ENCODE measurements at regions not wholly inside any gene's neighbourhood (a gene's known extent, or its start where the extent isn't known, plus 50 kb on each side); places are given as distances from the start of the nearest gene placed in this dataset.

GRCh38 chr18:22604390-22604985 is 186.8 kb upstream of the CTAGE1 start:
- no peak for DNase-seq (ENCODE audit: low spot score)
- H3K27ac ChIP-seq (ENCODE audit: poor library complexity, severe bottlenecking) = no peak overlapping the region
- H3K4me1 ChIP-seq (ENCODE audit: insufficient read depth, poor library complexity, severe bottlenecking) = no peaks in the 10 kb centered on the region

GRCh38 chr18:22604986-22605421 is 187.3 kb upstream of the CTAGE1 start:
- Histone ChIP-seq H3K27me3 (ENCODE audit: insufficient read depth, poor library complexity, severe bottlenecking) (no peaks in the 10 kb centered on the region), H3K4me3 (ENCODE audit: severe bottlenecking) (no peak overlapping the region), H3K4me1 (ENCODE audit: insufficient read depth, poor library complexity, severe bottlenecking) (no peaks in the 10 kb centered on the region), H3K36me3 (ENCODE audit: low read depth) (no peaks in the 10 kb centered on the region), H3K27ac (ENCODE audit: poor library complexity, severe bottlenecking) (no peak overlapping the region), H3K9me3 (ENCODE audit: severe bottlenecking) (no peaks in the 10 kb centered on the region)
- ATAC-seq (ENCODE audit: low read depth) (no peak), DNase-seq (ENCODE audit: low spot score) (no peak)
- no peak for TF ChIP-seq CTCF (IDR thresholded peaks at IDR 0.05; ENCODE audit: poor library complexity, severe bottlenecking)

More at GRCh38 chr18:22604390-22604985, 186.8 kb upstream of the CTAGE1 start:
- H3K9me3 ChIP-seq (ENCODE audit: severe bottlenecking) = no peaks in the 10 kb centered on the region
- H3K27me3 ChIP-seq (ENCODE audit: insufficient read depth, poor library complexity, severe bottlenecking) = no peaks in the 10 kb centered on the region
- H3K4me3 ChIP-seq (ENCODE audit: severe bottlenecking) = no peak overlapping the region
- TF ChIP-seq CTCF (IDR thresholded peaks at IDR 0.05; ENCODE audit: poor library complexity, severe bottlenecking) = no peak
- no peaks in the 10 kb centered on the region for H3K36me3 ChIP-seq (ENCODE audit: low read depth)
- no peak for ATAC-seq (ENCODE audit: low read depth)

DNA sequence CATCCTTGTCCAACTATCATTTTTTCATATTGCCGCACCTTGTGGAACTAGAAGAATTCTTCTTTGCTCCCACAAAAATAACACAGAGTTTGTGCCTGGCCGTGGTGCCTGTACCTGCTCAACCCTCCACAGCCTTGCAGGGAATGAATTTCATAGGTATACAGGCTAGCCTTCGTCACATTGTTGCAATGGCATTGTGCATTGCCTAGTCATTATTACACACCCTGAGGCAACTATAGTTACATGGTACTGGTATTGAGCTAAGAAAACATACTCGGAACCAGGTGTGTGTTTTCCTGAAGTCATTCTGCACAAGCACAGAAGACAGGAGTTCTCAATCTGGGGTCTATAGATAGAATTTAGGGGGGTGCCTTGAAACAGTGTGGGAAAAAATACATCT is 188.0 kb upstream of the CTAGE1 start:
- DNase-seq (ENCODE audit: low spot score) = no peak
- Histone ChIP-seq H3K27me3 (ENCODE audit: insufficient read depth, poor library complexity, severe bottlenecking) (no peaks in the 10 kb centered on the region), H3K4me3 (ENCODE audit: severe bottlenecking) (no peak overlapping the region), H3K27ac (ENCODE audit: poor library complexity, severe bottlenecking) (no peak overlapping the region), H3K9me3 (ENCODE audit: severe bottlenecking) (no peaks in the 10 kb centered on the region), H3K36me3 (ENCODE audit: low read depth) (no peaks in the 10 kb centered on the region), H3K4me1 (ENCODE audit: insufficient read depth, poor library complexity, severe bottlenecking) (no peaks in the 10 kb centered on the region)
- TF ChIP-seq CTCF (IDR thresholded peaks at IDR 0.05; ENCODE audit: poor library complexity, severe bottlenecking) = no peak
- ATAC-seq (ENCODE audit: low read depth) = no peak

DNA sequence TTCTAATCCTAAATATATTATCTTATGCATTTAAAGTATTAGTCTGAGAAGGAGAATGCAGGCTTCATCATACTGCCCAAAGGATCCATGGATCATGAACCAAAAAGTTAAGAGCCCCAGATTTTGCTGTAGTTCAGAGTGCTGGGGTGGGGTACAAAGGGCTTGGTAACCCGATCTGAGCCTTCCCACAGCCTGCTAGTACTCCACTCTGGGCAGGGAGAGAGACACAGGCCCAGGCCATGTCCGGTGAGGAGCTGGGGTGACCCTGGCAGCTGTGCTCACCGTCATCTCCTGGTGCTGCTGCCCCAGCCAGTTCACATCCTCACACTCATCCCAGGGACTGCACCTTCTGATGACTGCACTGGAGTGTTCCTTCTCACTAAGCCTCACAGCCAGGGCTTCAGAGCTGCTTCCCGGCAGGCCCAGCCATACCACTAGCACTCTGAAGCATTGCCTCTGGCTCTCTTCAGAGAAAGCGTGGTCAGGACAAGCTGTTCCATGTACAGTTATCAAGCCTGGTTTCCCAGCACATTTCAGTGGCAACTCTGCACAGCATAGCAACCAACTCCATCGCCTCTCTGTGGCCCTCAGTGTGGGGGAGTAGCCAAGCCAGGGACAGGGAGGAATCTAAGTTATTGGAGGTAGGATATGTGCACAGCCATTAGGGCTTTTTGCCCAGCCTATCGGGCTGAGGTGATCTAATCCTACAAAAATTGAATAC is 189.0 kb upstream of the CTAGE1 start:
- Histone ChIP-seq H3K27ac (ENCODE audit: poor library complexity, severe bottlenecking) (no peak overlapping the region), H3K4me1 (ENCODE audit: insufficient read depth, poor library complexity, severe bottlenecking) (no peaks in the 10 kb centered on the region), H3K4me3 (ENCODE audit: severe bottlenecking) (no peak overlapping the region), H3K27me3 (ENCODE audit: insufficient read depth, poor library complexity, severe bottlenecking) (no peaks in the 10 kb centered on the region), H3K9me3 (ENCODE audit: severe bottlenecking) (no peaks in the 10 kb centered on the region), H3K36me3 (ENCODE audit: low read depth) (no peaks in the 10 kb centered on the region)
- no peak for TF ChIP-seq CTCF (IDR thresholded peaks at IDR 0.05; ENCODE audit: poor library complexity, severe bottlenecking)
- DNase-seq (ENCODE audit: low spot score) = no peak
- ATAC-seq (ENCODE audit: low read depth) = no peak

DNA sequence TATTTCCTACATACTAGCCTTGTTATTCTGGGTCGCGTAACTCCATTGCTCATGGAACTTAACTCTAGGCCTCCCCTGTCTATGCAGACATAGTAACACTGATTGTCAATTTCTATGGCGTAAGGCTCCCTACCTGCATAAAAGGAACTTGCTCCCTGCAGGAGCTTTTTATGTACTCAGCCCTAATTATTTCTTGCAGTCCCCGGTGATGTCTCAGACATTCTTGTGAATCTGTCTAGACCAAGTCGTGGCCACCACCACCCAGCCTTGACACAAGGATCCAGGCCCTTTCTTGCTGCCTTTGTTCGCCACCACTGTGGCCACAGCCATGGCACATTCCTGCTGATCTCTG is 189.5 kb upstream of the CTAGE1 start:
- Histone ChIP-seq H3K36me3 (ENCODE audit: low read depth) (no peaks in the 10 kb centered on the region), H3K4me1 (ENCODE audit: insufficient read depth, poor library complexity, severe bottlenecking) (no peaks in the 10 kb centered on the region), H3K27ac (ENCODE audit: poor library complexity, severe bottlenecking) (no peak overlapping the region), H3K9me3 (ENCODE audit: severe bottlenecking) (no peaks in the 10 kb centered on the region), H3K4me3 (ENCODE audit: severe bottlenecking) (no peak overlapping the region), H3K27me3 (ENCODE audit: insufficient read depth, poor library complexity, severe bottlenecking) (no peaks in the 10 kb centered on the region)
- ATAC-seq (ENCODE audit: low read depth) (no peak), DNase-seq (ENCODE audit: low spot score) (no peak)
- no peak for TF ChIP-seq CTCF (IDR thresholded peaks at IDR 0.05; ENCODE audit: poor library complexity, severe bottlenecking)
